DOHH2 (cell line): ENCODE measurements at regions not wholly inside any gene's neighbourhood (a gene's known extent, or its start where the extent isn't known, plus 50 kb on each side); places are given as distances from the start of the nearest gene placed in this dataset.

Experiments used
- H3F3A ChIP-seq: fragments of 200-600 bp; sonication (generic), shearing (Covaris generic); 2 replicates; pipeline ENCODE4 v1.6.0; 2016; ENCODE audit warnings: antibody characterized with exemption, mild to moderate bottlenecking; ENCODE audit not compliant: control insufficient read depth, insufficient read depth
- H3K27ac ChIP-seq: fragments of 200-600 bp; sonication (generic); 2 replicates; pipeline ENCODE4 v1.5.1; 2014; ENCODE audit warnings: low read depth, mild to moderate bottlenecking, low read length, moderate library complexity
- H3K27me3 ChIP-seq: fragments of 200-600 bp; sonication (generic); 2 replicates; pipeline ENCODE4 v1.6.1; 2014; ENCODE audit warnings: mild to moderate bottlenecking, low read length, mixed read lengths; ENCODE audit not compliant: control insufficient read depth
- H3K36me3 ChIP-seq: fragments of 200-600 bp; sonication (generic); 2 replicates; pipeline ENCODE4 v1.6.1; 2014; ENCODE audit warnings: mild to moderate bottlenecking, low read length, moderate library complexity, mixed read lengths; ENCODE audit not compliant: control insufficient read depth
- H3K4me1 ChIP-seq: fragments of 200-600 bp; sonication (generic); 2 replicates; pipeline ENCODE4 v1.6.1; 2014; ENCODE audit warnings: mild to moderate bottlenecking, low read length, mixed read lengths; ENCODE audit not compliant: control insufficient read depth
- H3K4me2 ChIP-seq: fragments of 200-600 bp; sonication (generic); 2 replicates; pipeline ENCODE4 v1.6.0; 2014; ENCODE audit warnings: mild to moderate bottlenecking, low read length, moderate library complexity
- H3K4me3 ChIP-seq: fragments of 200-600 bp; sonication (generic); 2 replicates; pipeline ENCODE4 v1.5.1; 2014; ENCODE audit warnings: mild to moderate bottlenecking, low read length, mixed read lengths
- H3K79me2 ChIP-seq: fragments of 200-600 bp; sonication (generic); 2 replicates; pipeline ENCODE4 v1.6.1; 2014; ENCODE audit warnings: mild to moderate bottlenecking, low read length, mixed read lengths; ENCODE audit not compliant: control insufficient read depth
- H3K9me2 ChIP-seq: fragments of 200-600 bp; sonication (generic); replicated peaks from 2 replicates; pipeline ENCODE4 v1.6.1; 2014; ENCODE audit warnings: mild to moderate bottlenecking, low read length, mixed read lengths; ENCODE audit not compliant: control insufficient read depth
- H3K9me3 ChIP-seq: fragments of 200-600 bp; sonication (generic); 2 replicates; pipeline ENCODE4 v1.6.1; 2014; ENCODE audit warnings: antibody characterized with exemption, low read length, mixed read lengths; ENCODE audit not compliant: control insufficient read depth, insufficient read depth
- H4K20me1 ChIP-seq: fragments of 200-600 bp; sonication (generic); 2 replicates; pipeline ENCODE4 v1.6.0; 2014; ENCODE audit warnings: low read depth, mild to moderate bottlenecking, antibody characterized with exemption, low read length, moderate library complexity; ENCODE audit not compliant: control insufficient read depth, insufficient read depth
- EZH2phosphoT487 ChIP-seq: fragments of 200-600 bp; sonication (generic); IDR thresholded peaks from 2 replicates; pipeline ENCODE4 v1.6.1; 2017; ENCODE audit warnings: borderline replicate concordance, mild to moderate bottlenecking, antibody characterized with exemption, low read length, moderate library complexity, mixed read lengths
- TF ChIP-seq, protein P1 (sequence below): fragments of 200-600 bp; sonication (generic); IDR thresholded peaks from one replicate; pipeline ENCODE4 v1.5.1; 2014; ENCODE audit warnings: antibody characterized with exemption, mild to moderate bottlenecking, low read depth, low read length; ENCODE audit not compliant: poor library complexity, severe bottlenecking

DNA sequence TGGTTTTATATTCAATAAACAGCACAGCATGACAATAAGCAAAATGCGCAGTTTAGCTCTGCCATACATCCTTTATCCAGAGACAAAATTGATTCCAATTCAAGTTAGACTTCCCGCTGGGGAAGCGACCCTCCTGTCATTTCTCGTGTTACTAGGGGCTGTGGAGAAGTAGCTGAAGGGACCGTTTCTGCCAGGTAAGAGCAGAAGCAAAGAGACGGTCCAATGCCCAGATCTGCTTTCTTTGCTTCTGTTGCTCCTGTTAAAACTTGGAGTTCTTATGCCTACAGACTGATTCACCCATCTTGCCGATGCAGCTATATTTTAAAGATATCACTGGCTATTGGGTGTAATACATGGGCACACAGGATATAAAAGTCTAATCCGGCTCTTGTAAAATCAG is 156.8 kb upstream of the AVPR1A start:
- H3K9me3 ChIP-seq = no peaks in the 10 kb centered on the region
- no peaks in the 10 kb centered on the region for H3K9me2 ChIP-seq
- no peak overlapping the region for H3K4me2 ChIP-seq
- no peaks in the 10 kb centered on the region for H3K4me1 ChIP-seq
- no peaks in the 10 kb centered on the region for H3K36me3 ChIP-seq
- no peaks in the 10 kb centered on the region for H4K20me1 ChIP-seq
- H3K27me3 ChIP-seq = no peaks in the 10 kb centered on the region
- no peaks in the 10 kb centered on the region for H3F3A ChIP-seq
- H3K27ac ChIP-seq = no peak overlapping the region
- no peak for TF ChIP-seq EZH2phosphoT487
- TF ChIP-seq, protein P1, sequence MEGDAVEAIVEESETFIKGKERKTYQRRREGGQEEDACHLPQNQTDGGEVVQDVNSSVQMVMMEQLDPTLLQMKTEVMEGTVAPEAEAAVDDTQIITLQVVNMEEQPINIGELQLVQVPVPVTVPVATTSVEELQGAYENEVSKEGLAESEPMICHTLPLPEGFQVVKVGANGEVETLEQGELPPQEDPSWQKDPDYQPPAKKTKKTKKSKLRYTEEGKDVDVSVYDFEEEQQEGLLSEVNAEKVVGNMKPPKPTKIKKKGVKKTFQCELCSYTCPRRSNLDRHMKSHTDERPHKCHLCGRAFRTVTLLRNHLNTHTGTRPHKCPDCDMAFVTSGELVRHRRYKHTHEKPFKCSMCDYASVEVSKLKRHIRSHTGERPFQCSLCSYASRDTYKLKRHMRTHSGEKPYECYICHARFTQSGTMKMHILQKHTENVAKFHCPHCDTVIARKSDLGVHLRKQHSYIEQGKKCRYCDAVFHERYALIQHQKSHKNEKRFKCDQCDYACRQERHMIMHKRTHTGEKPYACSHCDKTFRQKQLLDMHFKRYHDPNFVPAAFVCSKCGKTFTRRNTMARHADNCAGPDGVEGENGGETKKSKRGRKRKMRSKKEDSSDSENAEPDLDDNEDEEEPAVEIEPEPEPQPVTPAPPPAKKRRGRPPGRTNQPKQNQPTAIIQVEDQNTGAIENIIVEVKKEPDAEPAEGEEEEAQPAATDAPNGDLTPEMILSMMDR = no peak
- H3K79me2 ChIP-seq = no peaks in the 10 kb centered on the region
- H3K4me3 ChIP-seq = no peak overlapping the region

DNA sequence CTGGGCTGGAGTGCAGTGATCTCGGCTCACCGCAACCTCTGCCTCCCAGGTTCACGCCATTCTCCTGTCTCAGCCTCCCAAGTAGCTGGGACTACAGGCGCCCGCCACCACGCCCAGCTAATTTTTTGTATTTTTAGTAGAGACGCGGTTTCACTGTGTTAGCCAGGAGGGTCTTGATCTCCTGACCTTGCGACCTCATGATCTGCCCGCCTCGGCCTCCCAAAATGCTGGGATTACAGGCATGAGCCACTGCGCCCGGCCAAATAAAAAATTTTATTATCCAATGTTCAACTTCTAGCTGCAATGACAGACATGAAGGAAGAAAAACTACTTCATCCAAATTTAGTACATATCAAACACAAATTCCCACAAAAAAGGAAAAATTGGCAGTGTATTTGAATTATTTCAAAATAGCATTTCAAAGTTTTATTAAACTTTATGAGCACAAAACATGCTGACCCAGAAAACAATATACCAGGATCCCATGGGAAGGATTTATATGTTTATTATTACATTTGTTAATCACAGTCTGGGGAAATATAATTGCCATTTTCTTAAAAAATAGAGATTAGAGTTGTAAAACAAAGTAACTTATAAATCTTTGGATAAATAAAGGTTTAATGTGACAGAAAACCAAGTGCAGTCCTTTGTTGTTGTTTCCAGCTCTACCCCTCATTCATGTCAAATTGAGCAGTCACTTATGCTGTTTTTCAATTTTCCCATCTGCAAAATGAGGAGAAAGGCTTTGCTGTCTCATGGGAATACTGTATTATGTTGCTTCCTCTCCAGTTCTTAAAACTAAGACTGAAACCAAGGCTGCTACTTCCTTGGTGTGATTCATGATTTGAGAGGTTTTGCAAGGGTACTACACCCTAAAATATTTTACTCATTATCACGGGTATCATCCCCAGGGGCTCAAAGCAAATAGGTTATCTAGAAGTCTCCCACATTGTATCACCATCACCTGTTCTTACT is 155.2 kb upstream of the AVPR1A start:
- Histone ChIP-seq H3K9me3 (no peaks in the 10 kb centered on the region), H3K4me1 (no peaks in the 10 kb centered on the region), H3F3A (no peaks in the 10 kb centered on the region), H3K36me3 (no peaks in the 10 kb centered on the region), H3K79me2 (no peaks in the 10 kb centered on the region), H3K27me3 (no peaks in the 10 kb centered on the region), H4K20me1 (no peaks in the 10 kb centered on the region), H3K4me3 (no peak overlapping the region), H3K27ac (no peak overlapping the region), H3K9me2 (no peaks in the 10 kb centered on the region), H3K4me2 (no peak overlapping the region)
- TF ChIP-seq, protein P1 = no peak
- no peak for TF ChIP-seq EZH2phosphoT487

DNA sequence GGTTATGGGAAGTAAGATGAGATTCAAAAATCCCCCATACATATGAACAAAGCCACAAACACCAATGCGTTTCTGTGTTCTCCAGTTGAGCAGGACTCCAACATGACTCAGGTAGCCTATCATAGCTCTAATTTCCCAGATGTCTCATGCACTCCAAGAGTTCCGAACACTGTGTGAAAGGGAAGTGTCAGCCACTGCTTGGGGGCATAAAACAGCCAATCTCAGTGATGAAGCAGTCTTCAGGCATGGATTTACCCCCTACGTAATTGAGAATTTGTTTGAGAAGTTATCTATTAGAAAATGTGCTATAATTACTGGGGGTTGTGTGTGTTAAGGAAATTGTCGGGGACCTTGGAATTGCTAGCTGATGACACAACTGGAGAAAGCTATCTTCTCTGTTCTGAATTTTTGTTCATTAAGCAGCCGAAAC is 153.9 kb upstream of the AVPR1A start:
- H3K27ac ChIP-seq = no peak overlapping the region
- no peak overlapping the region for H3K4me3 ChIP-seq
- H3F3A ChIP-seq = no peaks in the 10 kb centered on the region
- TF ChIP-seq, protein P1 = no peak
- TF ChIP-seq EZH2phosphoT487 = no peak
- no peaks in the 10 kb centered on the region for H3K9me2 ChIP-seq
- H3K4me2 ChIP-seq = no peak overlapping the region
- no peaks in the 10 kb centered on the region for H3K27me3 ChIP-seq
- H3K9me3 ChIP-seq = no peaks in the 10 kb centered on the region
- H4K20me1 ChIP-seq = no peaks in the 10 kb centered on the region
- H3K36me3 ChIP-seq = no peaks in the 10 kb centered on the region
- no peaks in the 10 kb centered on the region for H3K79me2 ChIP-seq
- H3K4me1 ChIP-seq = no peaks in the 10 kb centered on the region
